Spinal cord (tissue), 9 donors: ENCODE measurements at regions not wholly inside any gene's neighbourhood (a gene's known extent, or its start where the extent isn't known, plus 50 kb on each side); places are given as distances from the start of the nearest gene placed in this dataset.
A peak's percentile ranks its signal among the peaks of the same experiment; 100 is the strongest.
"Not testable (repeated sequence)": the region's sequence is repeated elsewhere in the genome, so short reads cannot be mapped to it uniquely, and the experiment has no call there.

Experiments used
- DNase-seq, 6 donors: peaks; one replicate each; pipeline versions ENCODE4 v3.0.0 to v3.0.0-alpha.2; 2013 to 2015; ENCODE audit warnings: low spot score in 6 of 6, low read depth in 4 of 6
- H3K27ac ChIP-seq: one replicate; pipeline ENCODE4 v1.5.1; 2013; ENCODE audit warnings: low read depth, low read length, control low read depth
- H3K27me3 ChIP-seq: one replicate; pipeline ENCODE4 v1.6.1; 2013; ENCODE audit warnings: low read length; ENCODE audit not compliant: control insufficient read depth, insufficient read depth
- H3K36me3 ChIP-seq: one replicate; pipeline ENCODE4 v1.6.1; 2013; ENCODE audit warnings: low read length; ENCODE audit not compliant: control insufficient read depth, insufficient read depth
- H3K4me1 ChIP-seq: one replicate; pipeline ENCODE4 v1.6.1; 2013; ENCODE audit warnings: low read length; ENCODE audit not compliant: control insufficient read depth, insufficient read depth
- H3K4me3 ChIP-seq: one replicate; pipeline ENCODE4 v1.5.1; 2013; ENCODE audit warnings: low read depth, low read length, control low read depth
- H3K9me3 ChIP-seq: one replicate; pipeline ENCODE4 v1.6.1; 2013; ENCODE audit warnings: low read length; ENCODE audit not compliant: control insufficient read depth, insufficient read depth
- WGBS: methylation state at CpG from one replicate; pipeline ENCODE4 v1.1.5; 2013; ENCODE audit warnings: missing lambda C conversion rate; ENCODE audit not compliant: insufficient coverage; 5-methylcytosine and 5-hydroxymethylcytosine counted together
- donor health status: healthy.

GRCh38 chr9:87383344-87384150, 114.1 kb upstream of the DAPK1 start:
- no peak overlapping the region for H3K4me3 ChIP-seq
- H3K4me1 ChIP-seq: no peaks in the 10 kb centered on the region
- no peaks in the 10 kb centered on the region for H3K9me3 ChIP-seq
- no peak for DNase-seq
- no peaks in the 10 kb centered on the region for H3K27me3 ChIP-seq
- no peak overlapping the region for H3K27ac ChIP-seq
- WGBS: 81% methylated on average over 7 of the region's 7 CpGs
- no peaks in the 10 kb centered on the region for H3K36me3 ChIP-seq

- Histone ChIP-seq H3K36me3 (no peaks in the 10 kb centered on the region), H3K4me3 (no peak overlapping the region), H3K4me1 (no peaks in the 10 kb centered on the region), H3K27ac (no peak overlapping the region), H3K27me3 (no peaks in the 10 kb centered on the region), H3K9me3 (no peaks in the 10 kb centered on the region)
- WGBS: no CpG with 5 or more reads among the region's 2 CpGs
- no peak for DNase-seq
These were observed 111.1 kb upstream of the DAPK1 start for GRCh38 chr9:87386490-87387025.

GRCh38 chr9:87387351-87388011, 110.2 kb upstream of the DAPK1 start:
- no peaks in the 10 kb centered on the region for H3K36me3 ChIP-seq
- no peak for DNase-seq
- H3K9me3 ChIP-seq: no peaks in the 10 kb centered on the region
- H3K4me1 ChIP-seq: no peaks in the 10 kb centered on the region
- no peaks in the 10 kb centered on the region for H3K27me3 ChIP-seq
- H3K27ac ChIP-seq: no peak overlapping the region
- no peak overlapping the region for H3K4me3 ChIP-seq
- WGBS: 93% methylated on average over 3 of the region's 5 CpGs

GRCh38 chr9:87388708-87389107, 109.0 kb upstream of the DAPK1 start:
- H3K27me3 ChIP-seq, H3K4me1 ChIP-seq, DNase-seq, H3K4me3 ChIP-seq, H3K27ac ChIP-seq, H3K9me3 ChIP-seq, H3K36me3 ChIP-seq: not testable (repeated sequence)
- WGBS: 100% methylated on average over 5 of the region's 8 CpGs

- H3K4me3 ChIP-seq: no peak overlapping the region
- no peaks in the 10 kb centered on the region for H3K27me3 ChIP-seq
- H3K36me3 ChIP-seq: no peaks in the 10 kb centered on the region
- H3K4me1 ChIP-seq: no peaks in the 10 kb centered on the region
- H3K27ac ChIP-seq: no peak overlapping the region
- no peaks in the 10 kb centered on the region for H3K9me3 ChIP-seq
- no peak for DNase-seq
- WGBS: no CpG with 5 or more reads among the region's 3 CpGs
These were observed 107.7 kb upstream of the DAPK1 start for GRCh38 chr9:87389936-87390335.

- DNase-seq: no peak
- Histone ChIP-seq H3K27ac (no peak overlapping the region), H3K4me1 (no peaks in the 10 kb centered on the region), H3K9me3 (no peaks in the 10 kb centered on the region), H3K4me3 (no peak overlapping the region), H3K36me3 (no peaks in the 10 kb centered on the region), H3K27me3 (no peaks in the 10 kb centered on the region)
- WGBS: 80% methylated on average over 2 of the region's 2 CpGs
These were observed 107.3 kb upstream of the DAPK1 start for GRCh38 chr9:87390361-87390760.

- no peaks in the 10 kb centered on the region for H3K9me3 ChIP-seq
- H3K4me1 ChIP-seq: no peaks in the 10 kb centered on the region
- H3K4me3 ChIP-seq: no peak overlapping the region
- H3K27me3 ChIP-seq: no peaks in the 10 kb centered on the region
- DNase-seq: no peak
- H3K36me3 ChIP-seq: no peaks in the 10 kb centered on the region
- no CpG with 5 or more reads among the region's 2 CpGs for WGBS
- no peak overlapping the region for H3K27ac ChIP-seq
These were observed 105.6 kb upstream of the DAPK1 start for GRCh38 chr9:87392086-87392485.

GRCh38 chr9:87393706-87394230, 103.9 kb upstream of the DAPK1 start:
- WGBS: 83% methylated on average over 1 of the region's 4 CpGs
- peak in 1 of 6 donors; percentile 80 for DNase-seq
- no peak overlapping the region for H3K4me3 ChIP-seq

GRCh38 chr9:87395804-87396479, 101.7 kb upstream of the DAPK1 start:
- 57% methylated on average over 8 of the region's 11 CpGs for WGBS

More at GRCh38 chr9:87393706-87394230, 103.9 kb upstream of the DAPK1 start:
- no peaks in the 10 kb centered on the region for H3K4me1 ChIP-seq
- no peaks in the 10 kb centered on the region for H3K9me3 ChIP-seq
- H3K27me3 ChIP-seq: no peaks in the 10 kb centered on the region
- H3K27ac ChIP-seq: no peak overlapping the region
- H3K36me3 ChIP-seq: no peaks in the 10 kb centered on the region

More at GRCh38 chr9:87395804-87396479, 101.7 kb upstream of the DAPK1 start:
- DNase-seq: peak in 1 of 6 donors; percentile 44
- no peaks in the 10 kb centered on the region for H3K9me3 ChIP-seq
- no peak overlapping the region for H3K27ac ChIP-seq
- no peaks in the 10 kb centered on the region for H3K27me3 ChIP-seq
- H3K4me1 ChIP-seq: no peaks in the 10 kb centered on the region
- no peak overlapping the region for H3K4me3 ChIP-seq
- H3K36me3 ChIP-seq: no peaks in the 10 kb centered on the region
